Lower leg skin (tissue), 4 donors: ENCODE measurements at regions not wholly inside any gene's neighbourhood (a gene's known extent, or its start where the extent isn't known, plus 50 kb on each side); places are given as distances from the start of the nearest gene placed in this dataset.

Experiments
- DNase-seq, 2 donors: peaks; one replicate each; pipeline ENCODE4 v3.0.0-alpha.2; 2019; ENCODE audit warnings: low spot score in 2 of 2
- H3K4me3 ChIP-seq: fragments of 200-600 bp; sonication (generic); 2 replicates; pipeline ENCODE4 v1.5.1; 2017; ENCODE audit warnings: mild to moderate bottlenecking, low read depth; ENCODE audit not compliant: poor library complexity, severe bottlenecking
- POLR2A ChIP-seq, 2 donors: fragments of 450-650 bp; IDR thresholded peaks; one replicate each; pipeline ENCODE4 v1.6.1; 2016 to 2017; ENCODE audit warnings: antibody characterized with exemption in 2 of 2, mild to moderate bottlenecking in 1 of 2, moderate library complexity in 1 of 2
- WGBS, 2 donors: methylation state at CpG; one replicate each; pipeline ENCODE4 v1.1.5; 2018; 5-methylcytosine and 5-hydroxymethylcytosine counted together
- intact Hi-C: fragments of 100-400 bp; cut with DNase I; formaldehyde crosslinking; loops from one replicate; pipeline ENCODE4 v1.15.0; 2023; ENCODE audit warnings: low total_unique reads
- TF ChIP-seq, protein P1 (sequence below), 3 donors: fragments of 450-650 bp; IDR thresholded peaks; one replicate each; pipeline ENCODE4 v1.5.1; 2016; ENCODE audit warnings: antibody characterized with exemption in 3 of 3, mild to moderate bottlenecking in 3 of 3, moderate library complexity in 2 of 3

GRCh38 chr6:74863968-74864367, 341.9 kb downstream of the COL12A1 start:
- TF ChIP-seq, protein P1, sequence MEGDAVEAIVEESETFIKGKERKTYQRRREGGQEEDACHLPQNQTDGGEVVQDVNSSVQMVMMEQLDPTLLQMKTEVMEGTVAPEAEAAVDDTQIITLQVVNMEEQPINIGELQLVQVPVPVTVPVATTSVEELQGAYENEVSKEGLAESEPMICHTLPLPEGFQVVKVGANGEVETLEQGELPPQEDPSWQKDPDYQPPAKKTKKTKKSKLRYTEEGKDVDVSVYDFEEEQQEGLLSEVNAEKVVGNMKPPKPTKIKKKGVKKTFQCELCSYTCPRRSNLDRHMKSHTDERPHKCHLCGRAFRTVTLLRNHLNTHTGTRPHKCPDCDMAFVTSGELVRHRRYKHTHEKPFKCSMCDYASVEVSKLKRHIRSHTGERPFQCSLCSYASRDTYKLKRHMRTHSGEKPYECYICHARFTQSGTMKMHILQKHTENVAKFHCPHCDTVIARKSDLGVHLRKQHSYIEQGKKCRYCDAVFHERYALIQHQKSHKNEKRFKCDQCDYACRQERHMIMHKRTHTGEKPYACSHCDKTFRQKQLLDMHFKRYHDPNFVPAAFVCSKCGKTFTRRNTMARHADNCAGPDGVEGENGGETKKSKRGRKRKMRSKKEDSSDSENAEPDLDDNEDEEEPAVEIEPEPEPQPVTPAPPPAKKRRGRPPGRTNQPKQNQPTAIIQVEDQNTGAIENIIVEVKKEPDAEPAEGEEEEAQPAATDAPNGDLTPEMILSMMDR (IDR thresholded peaks at IDR 0.05): no peak
- no peak for TF ChIP-seq POLR2A (IDR thresholded peaks at IDR 0.05)
- no peak overlapping the region for H3K4me3 ChIP-seq
- intact Hi-C loops: no loop called here
- no peak for DNase-seq
- WGBS, 2 donors: 74 to 79% methylated on average over 1 of the region's 1 CpG

GRCh38 chr6:74860456-74860855, 345.4 kb downstream of the COL12A1 start:
- no peak for TF ChIP-seq POLR2A (IDR thresholded peaks at IDR 0.05)
- TF ChIP-seq, protein P1 (IDR thresholded peaks at IDR 0.05): no peak
- DNase-seq: no peak
- intact Hi-C loops: no loop called here
- no peak overlapping the region for H3K4me3 ChIP-seq

GRCh38 chr6:74857157-74857556, 348.7 kb downstream of the COL12A1 start:
- WGBS, 2 donors: 96 to 97% methylated on average over 3 of the region's 3 CpGs
- intact Hi-C loops: no loop called here
- TF ChIP-seq, protein P1 (IDR thresholded peaks at IDR 0.05): no peak
- TF ChIP-seq POLR2A (IDR thresholded peaks at IDR 0.05): no peak
- H3K4me3 ChIP-seq: no peak overlapping the region
- no peak for DNase-seq

DNA sequence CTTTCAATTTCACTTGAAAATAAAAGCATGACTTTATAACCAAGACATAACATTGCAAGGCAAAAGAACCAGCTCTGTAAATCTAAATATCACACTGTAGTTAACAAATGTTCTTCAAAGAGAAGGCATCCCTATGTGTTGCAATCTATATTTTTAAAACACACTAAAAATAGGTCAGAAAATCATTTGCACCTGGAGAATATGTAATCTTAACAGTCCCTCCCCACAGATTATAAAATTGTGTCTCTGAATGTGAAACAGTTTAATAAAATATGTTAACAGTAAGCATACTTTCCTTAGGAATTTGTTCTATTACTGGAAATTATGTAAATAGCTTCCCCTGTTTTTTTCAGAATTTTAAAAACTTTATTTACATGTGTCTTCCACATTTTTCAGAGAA, 351.9 kb downstream of the COL12A1 start:
- TF ChIP-seq, protein P1 (IDR thresholded peaks at IDR 0.05): no peak
- TF ChIP-seq POLR2A (IDR thresholded peaks at IDR 0.05): no peak
- no peak for DNase-seq
- no peak overlapping the region for H3K4me3 ChIP-seq
- intact Hi-C loops: no loop called here

GRCh38 chr6:74851596-74851995, 354.3 kb downstream of the COL12A1 start:
- TF ChIP-seq, protein P1 (IDR thresholded peaks at IDR 0.05): no peak
- no peak for TF ChIP-seq POLR2A (IDR thresholded peaks at IDR 0.05)
- no peak overlapping the region for H3K4me3 ChIP-seq
- WGBS, 2 donors: 35 to 54% methylated on average over 2 of the region's 2 CpGs
- DNase-seq: peak in 1 of 2 donors; percentile 26
- intact Hi-C loops: no loop called here

DNA sequence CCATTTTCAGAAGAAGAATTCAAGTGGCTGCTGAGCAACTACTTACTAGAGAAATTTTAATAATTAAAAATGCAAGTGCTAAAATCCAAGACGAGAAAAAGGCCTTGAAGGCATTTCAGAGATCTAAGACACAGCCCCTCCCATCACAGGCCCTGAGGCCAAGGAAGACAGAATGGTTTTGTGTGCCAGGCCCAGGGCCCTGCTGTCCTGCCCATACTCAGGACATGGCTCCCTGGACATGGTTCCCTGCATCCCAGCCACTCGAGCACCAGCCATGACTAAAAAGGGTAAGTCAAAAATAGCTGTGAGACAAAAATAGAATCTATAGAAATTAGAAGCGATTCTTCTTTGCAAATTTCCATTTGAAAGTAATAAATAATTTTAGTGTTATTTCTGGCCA, 364.9 kb downstream of the COL12A1 start:
- WGBS, 2 donors: 67 to 74% methylated on average over 3 of the region's 3 CpGs

More for the DNA sequence above, 364.9 kb downstream of the COL12A1 start:
- no peak for DNase-seq
- no peak overlapping the region for H3K4me3 ChIP-seq
- TF ChIP-seq, protein P1 (IDR thresholded peaks at IDR 0.05): no peak
- intact Hi-C loops: no loop called here
